VCaP (cell line): ENCODE measurements at regions not wholly inside any gene's neighbourhood (a gene's known extent, or its start where the extent isn't known, plus 50 kb on each side); places are given as distances from the start of the nearest gene placed in this dataset.

Experiments
- H3K27ac ChIP-seq: fragments of 450-650 bp; 2 replicates; pipeline ENCODE4 v1.5.1; 2017
- CTCF ChIP-seq: fragments of 450-650 bp; conservative IDR thresholded peaks from 2 replicates; pipeline ENCODE4 v1.5.1; 2017; ENCODE audit warnings: mild to moderate bottlenecking, moderate library complexity

GRCh38 chr16:22628994-22629393 is 118.3 kb downstream of the NPIPB5 start:
- no peak for TF ChIP-seq CTCF
- H3K27ac ChIP-seq: no peak overlapping the region

GRCh38 chr16:22630242-22630641 is 119.6 kb downstream of the NPIPB5 start:
- no peak for TF ChIP-seq CTCF
- H3K27ac ChIP-seq: no peak overlapping the region

GRCh38 chr16:22631264-22631663 is 120.6 kb downstream of the NPIPB5 start:
- H3K27ac ChIP-seq: no peak overlapping the region
- TF ChIP-seq CTCF: no peak

GRCh38 chr16:22632606-22633005 is 121.9 kb downstream of the NPIPB5 start:
- no peak overlapping the region for H3K27ac ChIP-seq
- no peak for TF ChIP-seq CTCF

- TF ChIP-seq CTCF: no peak
Observed at GRCh38 chr16:22633280-22633679, 122.6 kb downstream of the NPIPB5 start.

GRCh38 chr16:22633799-22634198 is 123.1 kb downstream of the NPIPB5 start:
- no peak for TF ChIP-seq CTCF

More at GRCh38 chr16:22633280-22633679, 122.6 kb downstream of the NPIPB5 start:
- no peak overlapping the region for H3K27ac ChIP-seq

GRCh38 chr16:22634954-22635353 is 124.3 kb downstream of the NPIPB5 start:
- H3K27ac ChIP-seq: no peak overlapping the region

More at GRCh38 chr16:22633799-22634198, 123.1 kb downstream of the NPIPB5 start:
- H3K27ac ChIP-seq: no peak overlapping the region

More at GRCh38 chr16:22634954-22635353, 124.3 kb downstream of the NPIPB5 start:
- TF ChIP-seq CTCF: no peak
